K562 (cell line): ENCODE measurements at regions not wholly inside any gene's neighbourhood (a gene's known extent, or its start where the extent isn't known, plus 50 kb on each side); places are given as distances from the start of the nearest gene placed in this dataset.
A peak's percentile ranks its signal among the peaks of the same experiment; 100 is the strongest.

ENCODE experiments used
- ATAC-seq: fragments of 200-7000 bp; cut with Tn5 transposase; 3 replicates; pipeline ENCODE4 v1.9.1; 2020; ENCODE audit warnings: moderate library complexity
- BruUV-seq: library from RNA; stranded (reverse); fragments of 400-500 nt; replicated peaks from 2 replicates; lab custom pipeline; 2021; lab: Mats Ljungman, UMichigan
- CTCF ChIA-PET: fragments of 300-600 bp; formaldehyde crosslinking; extraction: SDS; loops from one replicate; lab custom pipeline; 2021; ENCODE audit warnings: low intra/inter-chr PET ratio; lab: Yijun Ruan, JAX
- POLR2A ChIA-PET: fragments of 300-600, 350-650 bp; sonication (Branson Sonifier 250); formaldehyde crosslinking; extraction: SDS; loops from one replicate; lab custom pipeline; 2021; ENCODE audit warnings: antibody characterized with exemption, inconsistent platforms; lab: Yijun Ruan, JAX
- DNase-seq, 4 experiments: peaks; one replicate each; pipeline versions ENCODE4 v3.0.0 to v3.0.0-alpha.2; 2011 to 2018; ENCODE audit warnings: low spot score in 3 of 4, mixed read lengths in 3 of 4; ENCODE audit errors: extremely low read depth in 1 of 4
- FAIRE-seq: peaks from 2 replicates; lab custom pipeline; 2011; peaks lifted over from hg19 to GRCh38; lab: Jason Lieb, UNC
- H2AFZ ChIP-seq: 2 replicates; pipeline ENCODE4 v1.6.0; 2011; ENCODE audit warnings: low read depth, low read length, control low read depth, inconsistent platforms
- H3K27ac ChIP-seq: fragments of 200-600 bp; 3 replicates; pipeline ENCODE4 v1.8.0; 2011; ENCODE audit warnings: low read depth, mild to moderate bottlenecking, control low read depth, inconsistent platforms, low read length, moderate library complexity, mixed read lengths; ENCODE audit errors: extremely low read depth
- H3K27me3 ChIP-seq, 2 experiments: fragments of 300-600 bp in 1 of 2; 2 replicates in 1 of 2; 3 replicates in 1 of 2; pipeline versions ENCODE4 v1.6.0 to v1.8.0; 2011; ENCODE audit warnings: inconsistent platforms in 2 of 2, low read length in 2 of 2, mild to moderate bottlenecking in 1 of 2, mixed read lengths in 1 of 2, moderate library complexity in 1 of 2; ENCODE audit not compliant: control insufficient read depth in 2 of 2, insufficient read depth in 2 of 2
- H3K36me3 ChIP-seq: fragments of 300-600 bp; 3 replicates; pipeline ENCODE4 v1.8.0; 2011; ENCODE audit warnings: mild to moderate bottlenecking, low read length, inconsistent platforms; ENCODE audit not compliant: control insufficient read depth, insufficient read depth
- H3K4me1 ChIP-seq, 2 experiments: fragments of 200-600 bp in 1 of 2; replicated peaks in 1 of 2; 2 replicates in 1 of 2; 3 replicates in 1 of 2; pipeline versions ENCODE4 v1.5.1 to v1.8.0; 2011; ENCODE audit warnings: inconsistent platforms in 2 of 2, low read length in 2 of 2, mild to moderate bottlenecking in 1 of 2, mixed read lengths in 1 of 2, moderate library complexity in 1 of 2; ENCODE audit not compliant: control insufficient read depth in 2 of 2, insufficient read depth in 2 of 2
- H3K4me2 ChIP-seq: 2 replicates; pipeline ENCODE4 v1.6.1; 2011; ENCODE audit warnings: low read length, control low read depth, inconsistent platforms, mixed read lengths; ENCODE audit not compliant: insufficient read depth
- H3K4me3 ChIP-seq: fragments of 200-600 bp; sonication (generic), shearing (Covaris generic); 2 replicates; pipeline ENCODE4 v1.5.1; 2016; ENCODE audit warnings: control low read depth, inconsistent platforms
- H3K79me2 ChIP-seq: fragments of 200-600 bp; 3 replicates; pipeline ENCODE4 v1.8.0; 2011; ENCODE audit warnings: low read length, inconsistent platforms; ENCODE audit not compliant: control insufficient read depth, insufficient read depth
- H3K9ac ChIP-seq, 2 experiments: 2 replicates each; pipeline versions ENCODE4 v1.6.0 to v1.6.1; 2011; ENCODE audit warnings: low read depth in 2 of 2, low read length in 2 of 2, control low read depth in 1 of 2, inconsistent platforms in 1 of 2, mild to moderate bottlenecking in 1 of 2, mixed read lengths in 1 of 2; ENCODE audit not compliant: insufficient read depth in 1 of 2
- H3K9me1 ChIP-seq: one replicate; pipeline ENCODE4 v1.6.0; 2011; ENCODE audit warnings: inconsistent platforms, mild to moderate bottlenecking, low read length, moderate library complexity; ENCODE audit not compliant: control insufficient read depth, insufficient read depth
- H3K9me3 ChIP-seq: replicated peaks from 2 replicates; pipeline ENCODE4 v1.5.1; 2011; ENCODE audit warnings: low read depth, low read length, inconsistent platforms; ENCODE audit not compliant: control insufficient read depth, insufficient read depth
- H4K20me1 ChIP-seq: replicated peaks from 2 replicates; pipeline ENCODE4 v1.6.1; 2011; ENCODE audit warnings: low read length, inconsistent platforms, mixed read lengths; ENCODE audit not compliant: control insufficient read depth, insufficient read depth
- FOSL1 ChIP-seq: fragments of 200-800 bp; sonication (Bioruptor generic); conservative IDR thresholded peaks from 2 replicates; pipeline ENCODE4 v1.6.1; 2016; ENCODE audit warnings: missing genetic modification characterization, missing compliant biosample characterization
- ZNF212 ChIP-seq: fragments of 450-650 bp; formaldehyde crosslinking; IDR thresholded peaks from 2 replicates; pipeline ENCODE4 v1.4.0; 2020; ENCODE audit warnings: mild to moderate bottlenecking
- WGBS: fragments of 100-300 bp; shearing (Covaris generic); methylation state at CpG from one replicate; pipeline ENCODE4 v1.1.6; 2016; ENCODE audit warnings: low coverage, mixed read lengths; ENCODE audit not compliant: insufficient coverage; ENCODE audit errors: missing lambda C conversion rate; 5-methylcytosine and 5-hydroxymethylcytosine counted together
- in situ Hi-C: fragments of 300-500 bp; cut with MboI; formaldehyde crosslinking; loops from 4 replicates; pipeline ENCODE4 v1.15.0; 2018; ENCODE audit warnings: inconsistent platforms, mixed read lengths
- intact Hi-C: fragments of 100-400 bp; cut with micrococcal nuclease; formaldehyde crosslinking; loops from 2 replicates; pipeline ENCODE4 v1.14.2; 2022
- TF ChIP-seq, protein P1 (sequence below): sonication (generic); formaldehyde crosslinking; IDR thresholded peaks from 2 replicates; pipeline ENCODE4 v1.8.0; 2023; ENCODE audit warnings: missing genetic modification reagents, mild to moderate bottlenecking, borderline replicate concordance
- TF ChIP-seq, protein P2 (sequence below), 2 experiments: fragments of 450-650 bp in 1 of 2; sonication (generic) in 1 of 2; formaldehyde crosslinking in 1 of 2; IDR thresholded peaks in 1 of 2; conservative IDR thresholded peaks in 1 of 2; 2 replicates each; pipeline versions ENCODE4 v1.6.1 to v1.8.1; 2016 to 2023; ENCODE audit warnings: mild to moderate bottlenecking in 2 of 2, moderate library complexity in 2 of 2, inconsistent platforms in 1 of 2, missing genetic modification reagents in 1 of 2

- ChIA-PET POLR2A (interaction anchor here (0.6 kb wide), 1 partner anchor 335 kb away, joined by 3 read pairs; no protein-coding TSS in a partner anchor), CTCF (no interaction called here)
- Histone ChIP-seq H3K9me3 (no peaks in the 10 kb centered on the region), H3K36me3 (no peaks in the 10 kb centered on the region), H3K27ac (no peak overlapping the region), H3K79me2 (no peaks in the 10 kb centered on the region), H3K4me3 (no peak overlapping the region), H4K20me1 (no peaks in the 10 kb centered on the region), H2AFZ (no peak overlapping the region), H3K4me2 (no peak overlapping the region), H3K9me1 (no peaks in the 10 kb centered on the region), H3K9ac (no peak overlapping the region), H3K27me3 (no peaks in the 10 kb centered on the region), H3K4me1 (0 out of 5 replicates have a peak, but pooled peaks cover 0 to 4% of the 10 kb centered on the region in 2 experiments)
- no TSS peak for BruUV-seq
- in situ Hi-C loops = no loop called here
- TF ChIP-seq, protein P1, sequence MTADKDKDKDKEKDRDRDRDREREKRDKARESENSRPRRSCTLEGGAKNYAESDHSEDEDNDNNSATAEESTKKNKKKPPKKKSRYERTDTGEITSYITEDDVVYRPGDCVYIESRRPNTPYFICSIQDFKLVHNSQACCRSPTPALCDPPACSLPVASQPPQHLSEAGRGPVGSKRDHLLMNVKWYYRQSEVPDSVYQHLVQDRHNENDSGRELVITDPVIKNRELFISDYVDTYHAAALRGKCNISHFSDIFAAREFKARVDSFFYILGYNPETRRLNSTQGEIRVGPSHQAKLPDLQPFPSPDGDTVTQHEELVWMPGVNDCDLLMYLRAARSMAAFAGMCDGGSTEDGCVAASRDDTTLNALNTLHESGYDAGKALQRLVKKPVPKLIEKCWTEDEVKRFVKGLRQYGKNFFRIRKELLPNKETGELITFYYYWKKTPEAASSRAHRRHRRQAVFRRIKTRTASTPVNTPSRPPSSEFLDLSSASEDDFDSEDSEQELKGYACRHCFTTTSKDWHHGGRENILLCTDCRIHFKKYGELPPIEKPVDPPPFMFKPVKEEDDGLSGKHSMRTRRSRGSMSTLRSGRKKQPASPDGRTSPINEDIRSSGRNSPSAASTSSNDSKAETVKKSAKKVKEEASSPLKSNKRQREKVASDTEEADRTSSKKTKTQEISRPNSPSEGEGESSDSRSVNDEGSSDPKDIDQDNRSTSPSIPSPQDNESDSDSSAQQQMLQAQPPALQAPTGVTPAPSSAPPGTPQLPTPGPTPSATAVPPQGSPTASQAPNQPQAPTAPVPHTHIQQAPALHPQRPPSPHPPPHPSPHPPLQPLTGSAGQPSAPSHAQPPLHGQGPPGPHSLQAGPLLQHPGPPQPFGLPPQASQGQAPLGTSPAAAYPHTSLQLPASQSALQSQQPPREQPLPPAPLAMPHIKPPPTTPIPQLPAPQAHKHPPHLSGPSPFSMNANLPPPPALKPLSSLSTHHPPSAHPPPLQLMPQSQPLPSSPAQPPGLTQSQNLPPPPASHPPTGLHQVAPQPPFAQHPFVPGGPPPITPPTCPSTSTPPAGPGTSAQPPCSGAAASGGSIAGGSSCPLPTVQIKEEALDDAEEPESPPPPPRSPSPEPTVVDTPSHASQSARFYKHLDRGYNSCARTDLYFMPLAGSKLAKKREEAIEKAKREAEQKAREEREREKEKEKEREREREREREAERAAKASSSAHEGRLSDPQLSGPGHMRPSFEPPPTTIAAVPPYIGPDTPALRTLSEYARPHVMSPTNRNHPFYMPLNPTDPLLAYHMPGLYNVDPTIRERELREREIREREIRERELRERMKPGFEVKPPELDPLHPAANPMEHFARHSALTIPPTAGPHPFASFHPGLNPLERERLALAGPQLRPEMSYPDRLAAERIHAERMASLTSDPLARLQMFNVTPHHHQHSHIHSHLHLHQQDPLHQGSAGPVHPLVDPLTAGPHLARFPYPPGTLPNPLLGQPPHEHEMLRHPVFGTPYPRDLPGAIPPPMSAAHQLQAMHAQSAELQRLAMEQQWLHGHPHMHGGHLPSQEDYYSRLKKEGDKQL (CRISPR knock-in tag) = no peak
- peak; percentile 42; the same call in 1 of the 2 replicates for TF ChIP-seq FOSL1 (tag)
- no peak for TF ChIP-seq ZNF212
- TF ChIP-seq, protein P2, sequence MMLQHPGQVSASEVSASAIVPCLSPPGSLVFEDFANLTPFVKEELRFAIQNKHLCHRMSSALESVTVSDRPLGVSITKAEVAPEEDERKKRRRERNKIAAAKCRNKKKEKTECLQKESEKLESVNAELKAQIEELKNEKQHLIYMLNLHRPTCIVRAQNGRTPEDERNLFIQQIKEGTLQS (IDR thresholded peaks at IDR 0.05) = peak; percentile 43; the same call in 1 of the 2 replicates
- TF ChIP-seq, protein P2 (CRISPR knock-in tag; conservative IDR thresholded peaks at IDR 0.05) = no peak
- ATAC-seq (no peak), DNase-seq (no peak), FAIRE-seq (no peak)
- WGBS = 8% methylated on average over 2 of the region's 2 CpGs
- intact Hi-C loops = no loop called here
Observed at GRCh38 chr1:67970088-67970487, 80.3 kb downstream of the DIRAS3 start.
